22Rv1 (cell line): ENCODE measurements at regions not wholly inside any gene's neighbourhood (a gene's known extent, or its start where the extent isn't known, plus 50 kb on each side); places are given as distances from the start of the nearest gene placed in this dataset.

Experiments used
- CTCF ChIP-seq: fragments of 450-650 bp; IDR thresholded peaks from 2 replicates; pipeline ENCODE4 v1.5.1; 2017; ENCODE audit warnings: mild to moderate bottlenecking
- ZFX ChIP-seq: fragments of 450-650 bp; IDR thresholded peaks from 2 replicates; pipeline ENCODE4 v1.6.1; 2017; ENCODE audit warnings: antibody characterized with exemption, borderline replicate concordance

- TF ChIP-seq ZFX (no peak), CTCF (no peak)
Measured at GRCh38 chr13:99692854-99693253, 191.6 kb downstream of the TM9SF2 start.
